ENCODE measurements at regions not wholly inside any gene's neighbourhood (a gene's known extent, or its start where the extent isn't known, plus 50 kb on each side); places are given as distances from the start of the nearest gene placed in this dataset.
"Not testable (repeated sequence)": the region's sequence is repeated elsewhere in the genome, so short reads cannot be mapped to it uniquely, and the experiment has no call there.

GRCh38 chr7:65508581-65509367 lies 135.1 kb downstream of the ZNF92 start:
- peak overlapping the region; percentile 37 for H3K4me3 ChIP-seq (ENCODE audit: control insufficient read depth, low read depth, low read length)
- DNase-seq (ENCODE audit: low read depth), result not testable (repeated sequence)

GRCh38 chr7:65509368-65510186 lies 135.9 kb downstream of the ZNF92 start:
- no peak for DNase-seq (ENCODE audit: low read depth)
- peak overlapping the region; percentile 37 for H3K4me3 ChIP-seq (ENCODE audit: control insufficient read depth, low read depth, low read length)
- TF ChIP-seq CTCF (IDR thresholded peaks at IDR 0.05; ENCODE audit: control insufficient read depth, insufficient read depth, low read depth, low read length, missing control alignments), result no peak

- DNase-seq (ENCODE audit: low read depth); H3K4me3 ChIP-seq (ENCODE audit: control insufficient read depth, low read depth, low read length): not testable (repeated sequence)
Measured at GRCh38 chr7:65510187-65510538, 136.5 kb downstream of the ZNF92 start.

- H3K4me3 ChIP-seq (ENCODE audit: control insufficient read depth, low read depth, low read length); DNase-seq (ENCODE audit: low read depth): not testable (repeated sequence)
Measured at GRCh38 chr7:65519751-65520150, 146.1 kb downstream of the ZNF92 start.

GRCh38 chr7:65545465-65546161 lies 172.0 kb downstream of the ZNF92 start:
- not testable (repeated sequence) for DNase-seq (ENCODE audit: low read depth); H3K4me3 ChIP-seq (ENCODE audit: control insufficient read depth, low read depth, low read length)

- not testable (repeated sequence) for DNase-seq (ENCODE audit: low read depth); H3K4me3 ChIP-seq (ENCODE audit: control insufficient read depth, low read depth, low read length)
Measured at GRCh38 chr7:65549589-65550443, 176.2 kb downstream of the ZNF92 start.

- DNase-seq (ENCODE audit: low read depth); H3K4me3 ChIP-seq (ENCODE audit: control insufficient read depth, low read depth, low read length): not testable (repeated sequence)
Measured at GRCh38 chr7:65550444-65550809, 176.8 kb downstream of the ZNF92 start.

- H3K4me3 ChIP-seq (ENCODE audit: control insufficient read depth, low read depth, low read length); DNase-seq (ENCODE audit: low read depth): not testable (repeated sequence)
Measured at GRCh38 chr7:65551042-65551441, 177.4 kb downstream of the ZNF92 start.

GRCh38 chr7:65554553-65555476 lies 181.2 kb downstream of the ZNF92 start:
- DNase-seq (ENCODE audit: low read depth); H3K4me3 ChIP-seq (ENCODE audit: control insufficient read depth, low read depth, low read length): not testable (repeated sequence)

- H3K4me3 ChIP-seq (ENCODE audit: control insufficient read depth, low read depth, low read length); DNase-seq (ENCODE audit: low read depth): not testable (repeated sequence)
Measured at GRCh38 chr7:65558584-65558983, 184.9 kb downstream of the ZNF92 start.

GRCh38 chr7:65561786-65562372 lies 188.2 kb downstream of the ZNF92 start:
- DNase-seq (ENCODE audit: low read depth); H3K4me3 ChIP-seq (ENCODE audit: control insufficient read depth, low read depth, low read length): not testable (repeated sequence)

- H3K4me3 ChIP-seq (ENCODE audit: control insufficient read depth, low read depth, low read length); DNase-seq (ENCODE audit: low read depth): not testable (repeated sequence)
Measured at GRCh38 chr7:65562522-65562921, 188.9 kb downstream of the ZNF92 start.

GRCh38 chr7:65563333-65563732 lies 189.7 kb downstream of the ZNF92 start:
- H3K4me3 ChIP-seq (ENCODE audit: control insufficient read depth, low read depth, low read length); DNase-seq (ENCODE audit: low read depth): not testable (repeated sequence)

- not testable (repeated sequence) for H3K4me3 ChIP-seq (ENCODE audit: control insufficient read depth, low read depth, low read length); DNase-seq (ENCODE audit: low read depth)
Measured at GRCh38 chr7:65568226-65568625, 194.6 kb downstream of the ZNF92 start.

GRCh38 chr7:65570990-65571389 lies 197.3 kb downstream of the ZNF92 start:
- not testable (repeated sequence) for DNase-seq (ENCODE audit: low read depth); H3K4me3 ChIP-seq (ENCODE audit: control insufficient read depth, low read depth, low read length)

All from AG09309 (cell line).